ENCODE measurements at regions not wholly inside any gene's neighbourhood (a gene's known extent, or its start where the extent isn't known, plus 50 kb on each side); places are given as distances from the start of the nearest gene placed in this dataset.
"Not testable (repeated sequence)": the region's sequence is repeated elsewhere in the genome, so short reads cannot be mapped to it uniquely, and the experiment has no call there.

DNA sequence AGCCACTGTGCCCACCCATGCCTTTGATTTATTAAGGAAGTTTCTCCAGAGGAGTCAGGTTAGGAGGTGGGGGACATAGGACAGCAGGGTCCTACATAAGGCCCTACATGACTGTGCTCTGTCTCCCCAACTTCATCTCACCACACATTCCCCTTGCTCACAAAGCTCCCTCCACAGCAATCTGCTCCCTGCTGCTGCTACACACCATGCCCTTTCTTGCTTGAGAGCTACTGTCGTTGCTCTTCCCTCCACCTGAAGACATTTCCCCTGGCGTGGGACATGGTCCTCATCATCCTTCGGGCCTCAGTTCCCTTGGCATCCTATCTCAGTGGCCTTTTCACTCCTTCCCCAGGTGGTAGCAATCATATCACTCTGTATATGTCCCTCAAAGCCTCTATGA lies 75.9 kb upstream of the DAPK1 start:
- no peak overlapping the region for H3K27ac ChIP-seq
- DNase-seq, result no peak
- TF ChIP-seq, protein P1, sequence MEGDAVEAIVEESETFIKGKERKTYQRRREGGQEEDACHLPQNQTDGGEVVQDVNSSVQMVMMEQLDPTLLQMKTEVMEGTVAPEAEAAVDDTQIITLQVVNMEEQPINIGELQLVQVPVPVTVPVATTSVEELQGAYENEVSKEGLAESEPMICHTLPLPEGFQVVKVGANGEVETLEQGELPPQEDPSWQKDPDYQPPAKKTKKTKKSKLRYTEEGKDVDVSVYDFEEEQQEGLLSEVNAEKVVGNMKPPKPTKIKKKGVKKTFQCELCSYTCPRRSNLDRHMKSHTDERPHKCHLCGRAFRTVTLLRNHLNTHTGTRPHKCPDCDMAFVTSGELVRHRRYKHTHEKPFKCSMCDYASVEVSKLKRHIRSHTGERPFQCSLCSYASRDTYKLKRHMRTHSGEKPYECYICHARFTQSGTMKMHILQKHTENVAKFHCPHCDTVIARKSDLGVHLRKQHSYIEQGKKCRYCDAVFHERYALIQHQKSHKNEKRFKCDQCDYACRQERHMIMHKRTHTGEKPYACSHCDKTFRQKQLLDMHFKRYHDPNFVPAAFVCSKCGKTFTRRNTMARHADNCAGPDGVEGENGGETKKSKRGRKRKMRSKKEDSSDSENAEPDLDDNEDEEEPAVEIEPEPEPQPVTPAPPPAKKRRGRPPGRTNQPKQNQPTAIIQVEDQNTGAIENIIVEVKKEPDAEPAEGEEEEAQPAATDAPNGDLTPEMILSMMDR (IDR thresholded peaks at IDR 0.05), result no peak
- H3K4me1 ChIP-seq, result no peaks in the 10 kb centered on the region
- H3K9me3 ChIP-seq, result no peaks in the 10 kb centered on the region
- no peak overlapping the region for H3K4me3 ChIP-seq
- no peak overlapping the region for H3K9ac ChIP-seq (ENCODE audit: low read depth in 2 of 2, low read length in 2 of 2)
- H3K27me3 ChIP-seq, result no peaks in the 10 kb centered on the region
- H3K36me3 ChIP-seq, result no peaks in the 10 kb centered on the region
- intact Hi-C loops (cut with DNase I), result no loop called here

DNA sequence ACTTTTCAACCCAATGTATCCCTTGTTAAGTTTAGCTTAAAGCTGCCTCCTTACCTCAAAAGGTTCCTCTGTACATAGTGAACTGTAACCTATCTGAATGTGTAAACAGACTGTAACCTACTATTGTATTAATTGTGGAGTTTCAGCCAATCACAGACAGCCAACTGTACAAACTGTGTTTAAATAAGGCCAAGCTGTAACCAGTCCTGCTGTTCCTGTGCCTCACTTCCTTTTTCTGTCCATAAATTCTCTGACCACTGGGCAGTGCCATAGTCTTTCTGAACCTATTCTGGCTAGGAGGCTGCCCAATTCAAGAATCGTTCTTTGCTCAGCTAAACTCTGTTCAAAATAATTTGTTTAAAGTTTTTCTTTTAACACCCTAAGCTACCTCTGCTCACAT lies 74.7 kb upstream of the DAPK1 start:
- Histone ChIP-seq H3K4me1 (no peaks in the 10 kb centered on the region), H3K27me3 (no peaks in the 10 kb centered on the region), H3K9me3 (no peaks in the 10 kb centered on the region), H3K4me3 (no peak overlapping the region), H3K36me3 (no peaks in the 10 kb centered on the region), H3K9ac (ENCODE audit: low read depth in 2 of 2, low read length in 2 of 2) (no peak overlapping the region), H3K27ac (no peak overlapping the region)
- intact Hi-C loops (cut with DNase I), result no loop called here
- TF ChIP-seq, protein P1 (IDR thresholded peaks at IDR 0.05), result no peak
- no peak for DNase-seq

DNA sequence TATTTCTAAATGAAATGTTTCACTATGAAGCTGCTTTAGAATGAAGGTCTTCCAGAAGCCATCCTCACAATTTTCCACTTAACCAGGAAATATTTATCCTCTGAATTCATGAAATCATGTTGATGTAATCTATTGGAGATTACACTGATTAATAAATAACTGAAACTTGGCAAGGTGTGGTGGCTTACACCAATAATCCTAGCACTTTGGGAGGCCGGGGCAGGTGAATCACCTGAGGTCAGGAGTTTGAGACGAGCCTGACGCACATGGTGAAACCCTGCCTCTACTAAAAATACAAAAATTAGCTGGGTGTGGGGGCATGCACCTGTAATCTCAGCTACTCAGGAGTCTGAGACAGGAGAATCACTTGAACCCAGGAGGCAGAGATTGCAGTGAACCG lies 73.8 kb upstream of the DAPK1 start:
- H3K36me3 ChIP-seq; H3K4me3 ChIP-seq; H3K27me3 ChIP-seq; intact Hi-C loops (cut with DNase I); H3K9me3 ChIP-seq; H3K27ac ChIP-seq; H3K9ac ChIP-seq (ENCODE audit: low read depth in 2 of 2, low read length in 2 of 2); DNase-seq; H3K4me1 ChIP-seq: not testable (repeated sequence)

DNA sequence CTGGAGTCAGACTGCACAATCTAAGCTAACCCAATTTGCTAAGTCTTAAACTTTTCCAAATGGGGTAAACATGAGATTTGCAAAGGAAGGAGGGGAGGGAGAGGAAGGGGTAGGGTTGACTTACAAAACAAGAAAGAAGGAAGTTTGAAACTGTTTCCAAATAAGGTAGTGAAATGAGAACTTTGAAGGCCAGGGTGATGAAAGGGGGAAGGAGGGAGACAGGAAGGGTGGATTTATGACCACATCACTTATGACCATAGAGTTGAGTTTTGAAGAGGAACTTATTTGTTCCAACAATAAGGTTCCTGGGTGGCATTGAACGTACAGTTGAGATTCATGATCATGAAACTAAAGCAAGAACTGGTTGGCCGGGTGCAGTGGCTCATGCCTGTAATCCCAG lies 72.5 kb upstream of the DAPK1 start:
- Histone ChIP-seq H3K4me3 (no peak overlapping the region), H3K27ac (no peak overlapping the region), H3K9ac (ENCODE audit: low read depth in 2 of 2, low read length in 2 of 2) (no peak overlapping the region), H3K9me3 (no peaks in the 10 kb centered on the region), H3K36me3 (no peaks in the 10 kb centered on the region), H3K27me3 (no peaks in the 10 kb centered on the region), H3K4me1 (no peaks in the 10 kb centered on the region)
- no peak for DNase-seq
- TF ChIP-seq, protein P1 (IDR thresholded peaks at IDR 0.05), result no peak
- intact Hi-C loops (cut with DNase I), result no loop called here

DNA sequence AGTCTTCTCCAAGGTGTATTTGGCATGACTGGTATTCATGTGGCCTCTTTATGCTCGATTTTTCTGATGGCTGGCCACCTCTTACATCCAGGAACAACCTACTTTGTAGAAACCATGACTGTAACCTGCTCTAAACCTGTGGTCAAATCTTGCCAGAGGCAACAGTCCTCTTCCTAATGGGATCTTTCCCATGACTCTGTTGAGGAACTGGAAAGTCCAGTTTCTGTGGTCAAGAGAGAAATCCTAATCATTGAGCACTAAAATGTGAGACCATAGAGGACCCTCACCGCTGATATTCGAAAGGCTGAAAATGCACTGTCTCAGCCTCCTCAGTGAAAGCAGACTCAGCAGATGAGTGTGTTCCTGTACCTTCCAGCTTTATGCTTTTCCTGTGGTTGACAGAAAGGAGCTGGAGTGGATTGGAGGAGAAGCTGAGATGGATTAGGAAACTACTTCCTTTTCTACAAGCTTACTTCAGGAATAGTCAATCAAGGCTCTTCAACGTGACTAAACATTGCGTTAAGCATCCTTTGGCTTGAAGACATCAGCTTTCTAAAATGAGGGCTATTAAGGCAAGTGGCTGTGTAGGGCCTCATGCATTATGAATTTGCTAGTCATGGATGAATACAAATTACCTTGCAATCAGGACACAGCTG lies 69.7 kb upstream of the DAPK1 start:
- no peaks in the 10 kb centered on the region for H3K27me3 ChIP-seq
- no peak overlapping the region for H3K4me3 ChIP-seq
- no peaks in the 10 kb centered on the region for H3K4me1 ChIP-seq
- no peaks in the 10 kb centered on the region for H3K36me3 ChIP-seq
- no peak overlapping the region for H3K27ac ChIP-seq
- DNase-seq, result no peak
- TF ChIP-seq, protein P1 (IDR thresholded peaks at IDR 0.05), result no peak
- no peak overlapping the region for H3K9ac ChIP-seq (ENCODE audit: low read depth in 2 of 2, low read length in 2 of 2)
- no peaks in the 10 kb centered on the region for H3K9me3 ChIP-seq
- intact Hi-C loops (cut with DNase I), result no loop called here

DNA sequence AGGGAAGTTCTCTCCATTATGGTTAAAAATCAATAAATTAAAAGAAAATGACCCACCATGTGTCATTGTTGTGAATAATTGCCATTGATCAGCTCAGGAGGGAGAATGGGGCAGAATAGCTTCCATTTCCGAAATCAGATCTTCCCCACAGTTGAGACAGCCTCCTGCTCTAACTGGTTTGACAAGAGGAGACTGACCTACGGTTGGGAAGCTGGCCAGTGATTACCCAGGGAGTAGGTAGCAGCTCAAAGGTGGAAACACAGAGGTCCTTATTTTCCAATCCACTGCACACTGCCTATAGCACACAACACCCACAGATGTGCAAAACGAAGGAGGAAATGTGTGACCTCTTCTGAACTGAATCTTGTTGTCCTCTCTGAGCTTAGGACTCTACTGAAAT lies 69.0 kb upstream of the DAPK1 start:
- no peak for DNase-seq
- Histone ChIP-seq H3K4me3 (no peak overlapping the region), H3K36me3 (no peaks in the 10 kb centered on the region), H3K9me3 (no peaks in the 10 kb centered on the region), H3K27me3 (no peaks in the 10 kb centered on the region), H3K9ac (ENCODE audit: low read depth in 2 of 2, low read length in 2 of 2) (no peak overlapping the region), H3K4me1 (no peaks in the 10 kb centered on the region), H3K27ac (no peak overlapping the region)
- TF ChIP-seq, protein P1 (IDR thresholded peaks at IDR 0.05), result no peak
- intact Hi-C loops (cut with DNase I), result no loop called here
